Lower leg skin (tissue), 3 donors: ENCODE measurements at regions not wholly inside any gene's neighbourhood (a gene's known extent, or its start where the extent isn't known, plus 50 kb on each side); places are given as distances from the start of the nearest gene placed in this dataset.

Experiments
- POLR2A ChIP-seq, 2 donors: fragments of 450-650 bp; IDR thresholded peaks; one replicate each; pipeline ENCODE4 v1.6.1; 2016 to 2017; ENCODE audit warnings: antibody characterized with exemption in 2 of 2, mild to moderate bottlenecking in 1 of 2, moderate library complexity in 1 of 2
- TF ChIP-seq, protein P1 (sequence below), 3 donors: fragments of 450-650 bp; IDR thresholded peaks; one replicate each; pipeline ENCODE4 v1.5.1; 2016; ENCODE audit warnings: antibody characterized with exemption in 3 of 3, mild to moderate bottlenecking in 3 of 3, moderate library complexity in 2 of 3

- TF ChIP-seq, protein P1, sequence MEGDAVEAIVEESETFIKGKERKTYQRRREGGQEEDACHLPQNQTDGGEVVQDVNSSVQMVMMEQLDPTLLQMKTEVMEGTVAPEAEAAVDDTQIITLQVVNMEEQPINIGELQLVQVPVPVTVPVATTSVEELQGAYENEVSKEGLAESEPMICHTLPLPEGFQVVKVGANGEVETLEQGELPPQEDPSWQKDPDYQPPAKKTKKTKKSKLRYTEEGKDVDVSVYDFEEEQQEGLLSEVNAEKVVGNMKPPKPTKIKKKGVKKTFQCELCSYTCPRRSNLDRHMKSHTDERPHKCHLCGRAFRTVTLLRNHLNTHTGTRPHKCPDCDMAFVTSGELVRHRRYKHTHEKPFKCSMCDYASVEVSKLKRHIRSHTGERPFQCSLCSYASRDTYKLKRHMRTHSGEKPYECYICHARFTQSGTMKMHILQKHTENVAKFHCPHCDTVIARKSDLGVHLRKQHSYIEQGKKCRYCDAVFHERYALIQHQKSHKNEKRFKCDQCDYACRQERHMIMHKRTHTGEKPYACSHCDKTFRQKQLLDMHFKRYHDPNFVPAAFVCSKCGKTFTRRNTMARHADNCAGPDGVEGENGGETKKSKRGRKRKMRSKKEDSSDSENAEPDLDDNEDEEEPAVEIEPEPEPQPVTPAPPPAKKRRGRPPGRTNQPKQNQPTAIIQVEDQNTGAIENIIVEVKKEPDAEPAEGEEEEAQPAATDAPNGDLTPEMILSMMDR (IDR thresholded peaks at IDR 0.05): no peak
- TF ChIP-seq POLR2A (IDR thresholded peaks at IDR 0.05): no peak
Observed at GRCh38 chr12:107521826-107522355, 163.7 kb upstream of the PWP1 start.
